Stimulated activated naive CD8-positive, alpha-beta T cell treated with anti-CD3 and anti-CD28 coated beads, Interleukin-15, Interleukin-2, amounts not matched to agents 100 U/mL and 50 U/mL, for 24 hours (primary cell): ENCODE measurements at regions not wholly inside any gene's neighbourhood (a gene's known extent, or its start where the extent isn't known, plus 50 kb on each side); places are given as distances from the start of the nearest gene placed in this dataset.
A peak's percentile ranks its signal among the peaks of the same experiment; 100 is the strongest.
"Not testable (repeated sequence)": the region's sequence is repeated elsewhere in the genome, so short reads cannot be mapped to it uniquely, and the experiment has no call there.

Experiments used
- ATAC-seq: fragments of 150-1000 bp; cut with Tn5 transposase; one replicate; pipeline ENCODE4 v1.10.0; 2021
- DNase-seq: peaks from one replicate; pipeline ENCODE4 v3.0.0; 2021

- DNase-seq, result no peak
- ATAC-seq, result no peak
Observed at GRCh38 chr4:52373650-52374049, 285.5 kb downstream of the USP46 start.

GRCh38 chr4:52374877-52375276, 284.2 kb downstream of the USP46 start:
- DNase-seq (no peak), ATAC-seq (no peak)

- no peak for ATAC-seq
- DNase-seq, result peak; percentile 10
Observed at GRCh38 chr4:52376132-52376704, 282.9 kb downstream of the USP46 start.

- DNase-seq (no peak), ATAC-seq (no peak)
Observed at GRCh38 chr4:52377563-52377962, 281.5 kb downstream of the USP46 start.

- no peak for DNase-seq
- ATAC-seq, result no peak
Observed at GRCh38 chr4:52407545-52407944, 251.6 kb downstream of the USP46 start.

GRCh38 chr4:52408032-52408431, 251.1 kb downstream of the USP46 start:
- DNase-seq (no peak), ATAC-seq (no peak)

GRCh38 chr4:52408471-52408870, 250.6 kb downstream of the USP46 start:
- DNase-seq (no peak), ATAC-seq (no peak)

- ATAC-seq, DNase-seq: not testable (repeated sequence)
Observed at GRCh38 chr4:52409766-52410165, 249.3 kb downstream of the USP46 start.

- DNase-seq (no peak), ATAC-seq (no peak)
Observed at GRCh38 chr4:52410971-52411370, 248.1 kb downstream of the USP46 start.

GRCh38 chr4:52420330-52420729, 238.8 kb downstream of the USP46 start:
- ATAC-seq, result no peak
- DNase-seq, result no peak

GRCh38 chr4:52421811-52422213, 237.3 kb downstream of the USP46 start:
- DNase-seq (no peak), ATAC-seq (no peak)

- DNase-seq (no peak), ATAC-seq (no peak)
Observed at GRCh38 chr4:52423967-52424366, 235.1 kb downstream of the USP46 start.

GRCh38 chr4:52425751-52426326, 233.3 kb downstream of the USP46 start:
- DNase-seq, result no peak
- ATAC-seq, result no peak

GRCh38 chr4:52431410-52431809, 227.7 kb downstream of the USP46 start:
- DNase-seq, result no peak
- no peak for ATAC-seq

GRCh38 chr4:52431869-52432268, 227.2 kb downstream of the USP46 start:
- ATAC-seq (no peak), DNase-seq (no peak)

- ATAC-seq, DNase-seq: not testable (repeated sequence)
Observed at GRCh38 chr4:52442524-52442923, 216.6 kb downstream of the USP46 start.

- DNase-seq (no peak), ATAC-seq (no peak)
Observed at GRCh38 chr4:52472444-52472843, 186.7 kb downstream of the USP46 start.

- ATAC-seq (no peak), DNase-seq (no peak)
Observed at GRCh38 chr4:52477191-52477780, 181.8 kb downstream of the USP46 start.

- no peak for DNase-seq
- no peak for ATAC-seq
Observed at GRCh38 chr4:52483186-52483890, 175.8 kb downstream of the USP46 start.

GRCh38 chr4:52507774-52508173, 151.3 kb downstream of the USP46 start:
- ATAC-seq, result no peak

GRCh38 chr4:52510939-52511565, 148.0 kb downstream of the USP46 start:
- DNase-seq (no peak), ATAC-seq (no peak)

More at GRCh38 chr4:52507774-52508173, 151.3 kb downstream of the USP46 start:
- no peak for DNase-seq

GRCh38 chr4:52511825-52512224, 147.3 kb downstream of the USP46 start:
- ATAC-seq, result no peak
- no peak for DNase-seq

- ATAC-seq (no peak), DNase-seq (no peak)
Observed at GRCh38 chr4:52512291-52512690, 146.8 kb downstream of the USP46 start.
